ENCODE measurements at regions not wholly inside any gene's neighbourhood (a gene's known extent, or its start where the extent isn't known, plus 50 kb on each side); places are given as distances from the start of the nearest gene placed in this dataset.

GRCh38 chr10:6665847-6666246, 85.8 kb upstream of the PRKCQ start:
- TF ChIP-seq CTCF (IDR thresholded peaks at IDR 0.05) (no peak), ZFX (IDR thresholded peaks at IDR 0.05; ENCODE audit: borderline replicate concordance) (no peak)
